Activated CD8-positive, alpha-beta memory T cell treated with anti-CD3 and anti-CD28 coated beads for 36 hours (primary cell): ENCODE measurements at regions not wholly inside any gene's neighbourhood (a gene's known extent, or its start where the extent isn't known, plus 50 kb on each side); places are given as distances from the start of the nearest gene placed in this dataset.

Experiments
- CTCF ChIA-PET: fragments of 350-600 bp; sonication (Branson Sonifier 250); formaldehyde crosslinking; loops from one replicate; lab custom pipeline; 2021; ENCODE audit warnings: antibody characterized with exemption; lab: Charles Lee
- POLR2A ChIA-PET: fragments of 350-600 bp; sonication (Branson Sonifier 250); formaldehyde crosslinking; loops from one replicate; lab custom pipeline; 2021; ENCODE audit warnings: antibody characterized with exemption; lab: Charles Lee

- CTCF ChIA-PET: no interaction called here
- POLR2A ChIA-PET: no interaction called here
Measured at GRCh38 chr6:169890901-169891300, 139.5 kb downstream of the ERMARD start.

DNA sequence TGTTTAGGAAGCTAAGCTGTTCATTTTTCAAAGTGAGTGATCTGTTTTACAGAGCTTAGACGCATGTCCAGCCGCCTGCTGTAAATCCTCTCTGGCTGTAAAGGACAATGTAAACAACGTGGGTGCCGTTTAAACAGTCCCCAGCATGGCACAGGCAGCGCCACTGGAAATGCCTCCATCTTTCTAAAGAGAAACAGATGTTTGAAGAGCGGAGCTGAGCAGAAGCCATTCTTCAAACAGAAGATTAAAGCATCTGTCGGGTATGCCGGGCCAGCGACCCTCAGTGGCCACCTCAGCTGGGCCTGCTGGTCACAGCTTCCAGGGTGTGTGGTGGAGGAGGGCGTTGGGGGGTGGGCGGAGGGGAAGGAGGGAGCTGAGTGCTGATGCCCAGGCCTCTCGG, 138.6 kb downstream of the ERMARD start:
- POLR2A ChIA-PET: no interaction called here
- CTCF ChIA-PET: no interaction called here

- ChIA-PET POLR2A (no interaction called here), CTCF (no interaction called here)
Measured at GRCh38 chr6:169887529-169888140, 136.2 kb downstream of the ERMARD start.

- POLR2A ChIA-PET: no interaction called here
- CTCF ChIA-PET: no interaction called here
Measured at GRCh38 chr6:169886631-169887227, 135.3 kb downstream of the ERMARD start.

DNA sequence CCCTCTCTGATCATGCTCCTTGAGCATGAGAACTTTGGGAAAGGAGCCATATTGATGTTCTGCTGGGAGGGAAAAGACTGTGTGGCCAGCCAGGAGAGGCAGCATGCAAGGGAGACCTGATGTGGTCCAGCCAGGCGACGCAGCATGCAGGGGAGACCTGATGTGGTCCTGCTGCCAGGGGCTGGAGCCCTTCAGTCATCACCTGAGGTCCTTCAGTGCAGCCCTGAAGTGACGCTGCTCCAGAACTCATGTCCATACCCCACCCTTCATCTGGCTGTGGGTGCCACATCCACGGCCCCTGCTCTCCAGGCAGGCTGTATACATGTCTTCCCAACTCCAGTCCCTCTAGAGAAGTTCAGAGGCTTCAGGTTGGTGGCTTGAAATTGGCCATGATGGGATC, 134.4 kb downstream of the ERMARD start:
- POLR2A ChIA-PET: no interaction called here
- CTCF ChIA-PET: no interaction called here

GRCh38 chr6:169885131-169885530, 133.7 kb downstream of the ERMARD start:
- ChIA-PET CTCF (no interaction called here), POLR2A (no interaction called here)

DNA sequence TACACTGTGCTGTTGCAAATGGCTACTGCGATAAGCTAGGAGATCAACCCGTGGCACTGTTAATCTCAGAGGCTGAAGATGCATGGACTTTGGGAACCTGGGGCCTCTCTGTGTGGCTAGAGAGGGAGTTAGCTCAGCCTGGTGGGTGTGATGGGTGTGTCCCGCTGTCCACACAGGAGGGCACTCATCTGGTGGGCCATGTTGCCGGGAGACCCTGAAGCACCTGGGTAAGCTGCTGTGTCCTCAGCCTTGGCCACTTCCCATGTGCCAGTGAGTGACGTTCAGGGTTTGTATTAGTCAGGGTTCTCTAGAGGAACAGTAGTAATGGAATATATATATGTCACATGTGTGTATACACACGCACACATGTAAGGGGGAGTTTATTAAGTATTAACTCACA, 132.7 kb downstream of the ERMARD start:
- ChIA-PET CTCF (no interaction called here), POLR2A (no interaction called here)

GRCh38 chr6:169883316-169883715, 131.9 kb downstream of the ERMARD start:
- POLR2A ChIA-PET: no interaction called here
- CTCF ChIA-PET: no interaction called here

- CTCF ChIA-PET: no interaction called here
Measured at GRCh38 chr6:169881976-169882375, 130.6 kb downstream of the ERMARD start.

DNA sequence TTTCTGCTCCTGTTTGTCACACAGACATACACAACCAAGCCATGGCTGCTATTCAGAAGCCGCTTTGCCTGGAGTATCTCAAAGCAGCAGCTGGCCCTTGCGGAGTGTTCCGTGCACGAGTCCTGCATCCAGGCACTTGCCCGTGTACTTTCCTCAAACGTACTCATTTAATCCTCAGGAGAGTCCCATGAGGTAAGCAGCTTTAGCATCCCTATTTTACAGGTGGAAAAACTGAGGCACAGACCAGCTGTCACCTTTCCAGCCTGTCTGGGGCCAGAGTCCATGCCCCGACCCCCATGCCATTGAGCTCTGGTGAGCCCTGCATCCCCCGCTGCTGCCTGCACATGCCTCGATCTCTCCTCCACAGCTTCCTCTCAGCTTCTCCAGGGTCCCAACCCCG, 130.0 kb downstream of the ERMARD start:
- ChIA-PET CTCF (no interaction called here), POLR2A (no interaction called here)

More at GRCh38 chr6:169881976-169882375, 130.6 kb downstream of the ERMARD start:
- POLR2A ChIA-PET: no interaction called here

DNA sequence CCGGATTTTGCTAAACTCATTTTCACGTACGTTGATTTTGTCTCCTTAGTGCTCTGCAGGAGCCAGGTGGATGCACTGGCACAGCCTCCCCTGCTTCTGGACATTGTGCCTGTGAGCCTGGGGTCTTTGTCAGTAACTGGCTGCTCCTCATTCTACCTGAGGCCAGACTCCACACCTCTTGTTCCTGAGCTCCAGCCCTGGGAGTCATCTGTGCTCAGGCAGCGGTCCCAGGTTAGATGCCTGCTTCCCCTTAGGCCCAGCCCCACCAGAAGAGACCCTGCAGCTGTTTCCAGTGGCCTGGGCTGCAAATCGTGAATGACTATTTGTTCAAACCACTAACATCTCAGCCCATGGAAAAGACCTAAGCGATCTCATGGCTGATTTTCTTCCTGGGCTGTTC, 129.1 kb downstream of the ERMARD start:
- POLR2A ChIA-PET: no interaction called here
- CTCF ChIA-PET: no interaction called here

GRCh38 chr6:169869301-169869700, 117.9 kb downstream of the ERMARD start:
- POLR2A ChIA-PET: no interaction called here
- CTCF ChIA-PET: no interaction called here

GRCh38 chr6:169868458-169868857, 117.0 kb downstream of the ERMARD start:
- CTCF ChIA-PET: no interaction called here
- POLR2A ChIA-PET: no interaction called here

GRCh38 chr6:169867751-169868191, 116.3 kb downstream of the ERMARD start:
- CTCF ChIA-PET: no interaction called here

GRCh38 chr6:169866668-169867521, 115.5 kb downstream of the ERMARD start:
- ChIA-PET POLR2A (interaction anchor here (0.6 kb wide), 1 partner anchor 407 kb away, joined by 4 read pairs; no protein-coding TSS in a partner anchor), CTCF (no interaction called here)

More at GRCh38 chr6:169867751-169868191, 116.3 kb downstream of the ERMARD start:
- POLR2A ChIA-PET: no interaction called here

DNA sequence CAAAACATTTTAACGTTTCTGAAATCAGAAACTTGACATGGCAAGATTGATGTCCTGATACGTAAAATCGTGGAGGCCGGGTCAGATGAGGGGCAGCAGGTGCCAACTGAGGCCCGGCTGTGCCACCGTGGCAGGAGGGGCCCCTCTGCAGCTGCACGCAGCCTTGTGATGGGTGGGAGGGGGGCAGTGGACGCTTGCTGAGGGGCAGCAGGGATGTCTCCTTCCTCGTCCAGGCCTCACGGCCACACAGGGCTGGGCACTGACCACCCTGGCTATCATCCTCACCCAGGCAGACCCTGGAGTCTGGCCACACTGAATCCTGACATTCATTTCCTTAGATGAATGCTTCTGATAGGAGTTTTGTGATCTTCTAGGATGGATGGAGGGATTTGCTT, 114.7 kb downstream of the ERMARD start:
- ChIA-PET POLR2A (no interaction called here), CTCF (no interaction called here)

- ChIA-PET POLR2A (no interaction called here), CTCF (interaction anchor here (1.2 kb wide), 1 partner anchor 14 kb away, joined by 3 read pairs; no protein-coding TSS in a partner anchor)
Measured at GRCh38 chr6:169865346-169866139, 114.1 kb downstream of the ERMARD start.

- CTCF ChIA-PET: interaction anchor here (1.2 kb wide), 1 partner anchor 12 kb away, joined by 3 read pairs; no protein-coding TSS in a partner anchor
Measured at GRCh38 chr6:169864148-169865020, 113.0 kb downstream of the ERMARD start.

GRCh38 chr6:169863710-169864109, 112.3 kb downstream of the ERMARD start:
- ChIA-PET POLR2A (no interaction called here), CTCF (no interaction called here)

More at GRCh38 chr6:169864148-169865020, 113.0 kb downstream of the ERMARD start:
- POLR2A ChIA-PET: no interaction called here
